ENCODE measurements at regions not wholly inside any gene's neighbourhood (a gene's known extent, or its start where the extent isn't known, plus 50 kb on each side); places are given as distances from the start of the nearest gene placed in this dataset.

- no peak for DNase-seq (ENCODE audit: low read depth, low spot score)
- CTCF ChIA-PET: interaction anchor here (0.8 to 1.6 kb wide), 3 partner anchors 13 to 61 kb away, joined by 3 to 4 read pairs (median 4); no protein-coding TSS in a partner anchor
- no peaks in the 10 kb centered on the region for H3K36me3 ChIP-seq (ENCODE audit: control insufficient read depth in 2 of 2, extremely low read depth in 1 of 2, insufficient read depth in 2 of 2, low read length in 2 of 2)
- H3K4me1 ChIP-seq (ENCODE audit: control insufficient read depth, extremely low read depth, insufficient read depth, low read length): no peaks in the 10 kb centered on the region
- no peak overlapping the region for H3K27ac ChIP-seq (ENCODE audit: insufficient read depth, low read depth, low read length)
- intact Hi-C loops (cut with micrococcal nuclease) (no loop called here), dilution Hi-C loops (cut with MboI; ENCODE audit: extremely low pct_ligation_motif_present, low sequenced_read_pairs) (no loop called here)
- no peaks in the 10 kb centered on the region for H3K9me3 ChIP-seq (replicated peaks; ENCODE audit: control insufficient read depth, insufficient read depth, low read length)
- no peak for TF ChIP-seq CTCF (IDR thresholded peaks at IDR 0.05; ENCODE audit: extremely low read depth in 1 of 2, insufficient read depth in 1 of 2, low read depth in 1 of 2, low read length in 2 of 2)
- no peak overlapping the region for H3K9ac ChIP-seq (replicated peaks; ENCODE audit: extremely low read depth, insufficient read depth, low read length)
- no peak overlapping the region for H2AFZ ChIP-seq (ENCODE audit: low read depth, low read length)
- peak; percentile 65 for FAIRE-seq
- H4K20me1 ChIP-seq (replicated peaks; ENCODE audit: control insufficient read depth, extremely low read depth, insufficient read depth, low read length): no peaks in the 10 kb centered on the region
- POLR2A ChIA-PET: no interaction called here
- no peaks in the 10 kb centered on the region for H3K27me3 ChIP-seq (ENCODE audit: control insufficient read depth in 2 of 2, insufficient read depth in 2 of 2, low read length in 2 of 2)
- H3K4me3 ChIP-seq (replicated peaks in 1 of 3; ENCODE audit: insufficient read depth in 1 of 3, low read depth in 1 of 3, low read length in 3 of 3): no peak overlapping the region
- H3K4me2 ChIP-seq (ENCODE audit: insufficient read depth, low read length): no peak overlapping the region
- no peaks in the 10 kb centered on the region for H3K79me2 ChIP-seq (ENCODE audit: control insufficient read depth, insufficient read depth, low read length)
- no peaks in the 10 kb centered on the region for H3K9me1 ChIP-seq (replicated peaks; ENCODE audit: control insufficient read depth, extremely low read depth, insufficient read depth, low read length)
- no TSS peak for BruUV-seq (replicated peaks)
Observed at GRCh38 chr10:31120392-31120791, 88.7 kb upstream of the ZNF438 start.

DNA sequence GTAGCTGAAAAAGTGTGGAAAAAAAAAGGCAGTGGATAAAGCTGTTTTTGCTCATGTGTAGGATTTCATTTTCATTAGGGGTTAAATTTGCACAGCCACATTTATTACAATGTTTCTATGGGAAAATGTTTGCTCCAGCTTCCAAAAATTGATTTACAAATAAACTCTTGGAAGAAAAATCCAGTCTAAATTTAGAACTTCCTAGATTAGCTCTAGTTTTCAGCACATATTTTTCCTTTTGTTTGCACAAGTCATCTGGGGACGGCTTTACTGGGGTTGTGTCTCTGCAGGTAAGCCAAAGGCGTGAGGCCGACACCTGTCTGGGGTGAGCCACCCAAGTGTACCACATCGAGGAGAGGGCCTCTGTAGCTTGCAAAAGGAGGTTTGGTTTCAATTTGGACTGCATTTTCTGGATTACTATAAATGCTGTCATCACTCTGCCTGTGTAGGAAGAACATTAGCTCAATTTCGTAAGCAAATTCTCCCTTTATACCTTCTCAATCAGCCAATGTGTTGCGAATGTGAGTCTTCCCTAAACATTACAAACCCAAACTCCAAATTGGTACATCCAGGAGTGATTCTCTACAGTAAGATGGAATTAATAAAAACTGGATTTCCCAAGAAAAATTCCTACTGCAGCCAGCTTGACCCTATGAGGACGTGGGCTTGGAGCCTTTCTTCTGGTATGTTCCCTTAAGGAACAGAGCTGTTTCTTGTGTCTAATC lies 89.5 kb upstream of the ZNF438 start:
- CTCF ChIA-PET: interaction anchor here (0.7 to 1.6 kb wide), 5 partner anchors 8 to 62 kb away, joined by 3 to 5 read pairs (median 4); no protein-coding TSS in a partner anchor
- no peaks in the 10 kb centered on the region for H3K4me1 ChIP-seq (ENCODE audit: control insufficient read depth, extremely low read depth, insufficient read depth, low read length)
- H3K27me3 ChIP-seq (ENCODE audit: control insufficient read depth in 2 of 2, insufficient read depth in 2 of 2, low read length in 2 of 2): no peaks in the 10 kb centered on the region
- H3K9me3 ChIP-seq (replicated peaks; ENCODE audit: control insufficient read depth, insufficient read depth, low read length): no peaks in the 10 kb centered on the region
- no peak overlapping the region for H3K9ac ChIP-seq (replicated peaks; ENCODE audit: extremely low read depth, insufficient read depth, low read length)
- intact Hi-C loops (cut with micrococcal nuclease): no loop called here
- no peaks in the 10 kb centered on the region for H3K36me3 ChIP-seq (ENCODE audit: control insufficient read depth in 2 of 2, extremely low read depth in 1 of 2, insufficient read depth in 2 of 2, low read length in 2 of 2)
- no peak overlapping the region for H3K27ac ChIP-seq (ENCODE audit: insufficient read depth, low read depth, low read length)
- POLR2A ChIA-PET: no interaction called here
- H3K4me2 ChIP-seq (ENCODE audit: insufficient read depth, low read length): no peak overlapping the region
- dilution Hi-C loops (cut with MboI; ENCODE audit: extremely low pct_ligation_motif_present, low sequenced_read_pairs): no loop called here
- H3K4me3 ChIP-seq (replicated peaks in 1 of 3; ENCODE audit: insufficient read depth in 1 of 3, low read depth in 1 of 3, low read length in 3 of 3): no peak overlapping the region
- H3K9me1 ChIP-seq (replicated peaks; ENCODE audit: control insufficient read depth, extremely low read depth, insufficient read depth, low read length): no peaks in the 10 kb centered on the region
- FAIRE-seq: no peak
- no peaks in the 10 kb centered on the region for H3K79me2 ChIP-seq (ENCODE audit: control insufficient read depth, insufficient read depth, low read length)
- no peak overlapping the region for H2AFZ ChIP-seq (ENCODE audit: low read depth, low read length)
- TF ChIP-seq CTCF (IDR thresholded peaks at IDR 0.05; ENCODE audit: extremely low read depth in 1 of 2, insufficient read depth in 1 of 2, low read depth in 1 of 2, low read length in 2 of 2) (no peak), JUN (IDR thresholded peaks at IDR 0.05; ENCODE audit: borderline replicate concordance, insufficient read depth, insufficient read length, low read depth) (no peak), GATA2 (IDR thresholded peaks at IDR 0.05; ENCODE audit: insufficient read depth, insufficient read length, low read depth, low read length) (no peak), FOS (IDR thresholded peaks at IDR 0.05; ENCODE audit: borderline replicate concordance, insufficient read depth, low read length) (no peak), EZH2 (IDR thresholded peaks at IDR 0.05; ENCODE audit: borderline replicate concordance, low read depth, low read length, severe bottlenecking) (no peak), POLR2AphosphoS5 (IDR thresholded peaks at IDR 0.05; ENCODE audit: insufficient read depth, low read depth, low read length) (no peak), POLR2A (IDR thresholded peaks at IDR 0.05; ENCODE audit: low read depth, low read length) (no peak), MYC (IDR thresholded peaks at IDR 0.05; ENCODE audit: low read depth, low read length) (no peak)
- TF ChIP-seq, protein P1, sequence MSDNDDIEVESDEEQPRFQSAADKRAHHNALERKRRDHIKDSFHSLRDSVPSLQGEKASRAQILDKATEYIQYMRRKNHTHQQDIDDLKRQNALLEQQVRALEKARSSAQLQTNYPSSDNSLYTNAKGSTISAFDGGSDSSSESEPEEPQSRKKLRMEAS (IDR thresholded peaks at IDR 0.05; ENCODE audit: insufficient read depth, insufficient read length): no peak
- DNase-seq (ENCODE audit: low read depth, low spot score): no peak
- H4K20me1 ChIP-seq (replicated peaks; ENCODE audit: control insufficient read depth, extremely low read depth, insufficient read depth, low read length): no peaks in the 10 kb centered on the region
- BruUV-seq (replicated peaks): no TSS peak
